GM04504 (cell line): ENCODE measurements at regions not wholly inside any gene's neighbourhood (a gene's known extent, or its start where the extent isn't known, plus 50 kb on each side); places are given as distances from the start of the nearest gene placed in this dataset.
A peak's percentile ranks its signal among the peaks of the same experiment; 100 is the strongest.

ENCODE experiments used
- DNase-seq: peaks from one replicate; pipeline ENCODE4 v3.0.0-alpha.2; 2012; ENCODE audit warnings: low read depth

GRCh38 chrX:16445166-16445752, 204.7 kb upstream of the S100G start:
- DNase-seq, result no peak

- no peak for DNase-seq
These were observed 198.6 kb upstream of the S100G start for GRCh38 chrX:16451334-16451733.

GRCh38 chrX:16454926-16455325, 195.0 kb upstream of the S100G start:
- DNase-seq, result no peak

DNA sequence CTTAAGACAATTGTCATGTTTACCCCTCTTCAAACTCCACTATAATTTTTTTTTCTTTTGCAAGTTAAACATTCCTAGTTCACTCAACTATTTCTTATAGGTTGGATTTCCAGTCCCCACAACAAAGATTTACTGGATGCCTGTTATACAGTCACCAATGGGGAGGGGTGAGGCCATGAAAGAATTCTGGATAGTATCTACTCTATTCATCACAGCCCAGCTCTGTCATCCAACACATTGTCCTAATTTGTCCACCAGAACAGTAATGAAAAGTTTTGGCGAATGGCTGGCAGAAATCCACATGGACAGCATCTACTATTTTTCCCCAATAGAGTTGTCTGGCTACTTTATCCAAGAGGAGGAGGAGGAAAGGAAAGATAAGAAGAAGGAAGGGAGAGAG, 192.7 kb upstream of the S100G start:
- DNase-seq, result no peak

GRCh38 chrX:16458208-16458607, 191.8 kb upstream of the S100G start:
- DNase-seq, result no peak

DNA sequence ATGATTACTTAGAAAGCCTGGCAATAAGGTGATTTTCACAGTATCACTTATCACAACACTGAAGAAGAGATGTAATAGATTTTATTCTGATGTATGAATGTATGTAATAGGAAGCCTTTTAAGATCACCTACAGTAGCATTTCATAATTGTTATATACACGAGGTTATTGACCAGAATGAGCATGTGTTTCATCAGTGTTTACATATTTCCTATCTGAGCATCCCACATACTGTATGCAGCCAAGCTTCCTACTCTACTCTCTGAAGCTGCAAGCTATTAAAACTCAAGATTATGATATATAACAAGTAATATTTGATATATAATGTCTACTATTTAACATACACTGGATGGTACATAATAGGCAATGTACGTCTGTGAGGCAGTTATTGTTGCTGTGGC, 190.9 kb upstream of the S100G start:
- DNase-seq, result no peak

DNA sequence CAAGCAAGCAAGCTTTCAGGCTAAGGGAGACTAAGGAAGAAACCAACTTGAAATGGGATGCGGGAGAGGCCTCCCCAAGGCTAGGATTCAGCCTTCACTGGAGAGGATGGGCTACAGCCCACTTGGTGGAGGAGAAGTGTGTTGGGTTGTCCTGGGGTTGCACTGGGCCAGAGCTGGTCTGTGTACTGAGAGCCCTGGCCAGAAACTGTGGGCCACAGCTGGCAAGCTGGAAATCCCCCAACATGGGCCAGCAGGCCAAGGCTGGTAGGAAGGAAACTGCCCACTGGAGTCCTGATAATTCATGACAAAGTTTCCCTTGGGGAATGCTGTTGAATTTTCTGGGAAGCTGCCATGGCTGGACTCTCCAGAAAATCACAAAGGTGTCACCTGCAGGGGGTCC, 188.0 kb upstream of the S100G start:
- no peak for DNase-seq

DNA sequence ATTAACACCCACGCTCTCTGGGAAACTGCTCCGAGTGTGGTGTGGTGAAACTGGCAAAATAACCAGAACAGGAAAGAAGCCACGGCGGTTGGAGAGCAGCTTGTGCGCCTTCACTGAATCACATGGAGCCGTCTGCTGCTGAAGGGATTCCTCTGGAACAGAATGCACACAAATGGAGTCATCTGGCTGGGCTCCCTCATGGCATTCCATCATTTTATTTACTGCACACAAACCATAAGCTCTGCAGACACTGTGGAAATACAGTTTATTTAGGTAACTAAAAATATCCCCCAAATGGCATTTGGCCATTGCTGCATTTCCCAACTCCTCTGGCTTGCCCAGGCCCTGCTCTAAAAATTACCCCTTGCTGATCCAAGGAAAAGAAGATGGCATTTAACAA, 187.0 kb upstream of the S100G start:
- peak; percentile 66 for DNase-seq

- no peak for DNase-seq
These were observed 185.6 kb upstream of the S100G start for GRCh38 chrX:16464369-16464768.

DNA sequence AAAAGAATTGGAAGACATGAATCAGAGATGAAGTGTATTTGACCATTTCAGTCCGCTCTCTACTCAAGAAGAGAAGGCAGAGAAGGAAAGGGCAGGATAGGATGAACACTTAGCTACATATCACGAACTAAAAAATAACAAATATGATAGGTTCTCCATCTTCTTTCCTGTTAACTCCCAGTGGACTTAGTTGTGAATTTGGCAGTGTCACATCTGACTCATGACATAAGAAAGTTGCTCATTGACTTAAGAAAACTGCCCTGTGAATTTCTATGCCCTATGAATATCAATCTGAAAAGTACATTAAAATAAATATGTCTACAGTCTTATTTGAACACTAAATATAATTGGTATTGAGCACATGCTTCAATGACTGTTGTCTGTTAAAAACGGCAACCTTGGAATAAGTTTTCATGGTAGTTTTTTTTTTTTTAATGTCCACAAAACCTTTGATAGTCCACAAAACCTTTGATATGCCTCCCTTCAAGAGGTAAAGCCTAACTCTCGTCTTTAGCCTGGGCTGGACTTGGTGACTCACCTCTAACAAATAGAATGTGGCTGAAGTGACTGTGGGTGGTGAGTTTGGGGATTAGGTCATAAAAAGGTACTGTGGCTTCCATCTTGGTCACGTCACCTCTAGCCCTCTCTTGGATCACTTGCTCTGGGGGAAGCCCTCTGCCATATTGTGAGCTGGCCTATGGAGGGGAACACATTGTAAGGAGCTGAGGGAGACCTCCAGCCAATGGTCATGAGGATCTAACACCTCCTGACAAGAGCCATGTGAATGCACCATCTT, 184.7 kb upstream of the S100G start:
- no peak for DNase-seq

DNA sequence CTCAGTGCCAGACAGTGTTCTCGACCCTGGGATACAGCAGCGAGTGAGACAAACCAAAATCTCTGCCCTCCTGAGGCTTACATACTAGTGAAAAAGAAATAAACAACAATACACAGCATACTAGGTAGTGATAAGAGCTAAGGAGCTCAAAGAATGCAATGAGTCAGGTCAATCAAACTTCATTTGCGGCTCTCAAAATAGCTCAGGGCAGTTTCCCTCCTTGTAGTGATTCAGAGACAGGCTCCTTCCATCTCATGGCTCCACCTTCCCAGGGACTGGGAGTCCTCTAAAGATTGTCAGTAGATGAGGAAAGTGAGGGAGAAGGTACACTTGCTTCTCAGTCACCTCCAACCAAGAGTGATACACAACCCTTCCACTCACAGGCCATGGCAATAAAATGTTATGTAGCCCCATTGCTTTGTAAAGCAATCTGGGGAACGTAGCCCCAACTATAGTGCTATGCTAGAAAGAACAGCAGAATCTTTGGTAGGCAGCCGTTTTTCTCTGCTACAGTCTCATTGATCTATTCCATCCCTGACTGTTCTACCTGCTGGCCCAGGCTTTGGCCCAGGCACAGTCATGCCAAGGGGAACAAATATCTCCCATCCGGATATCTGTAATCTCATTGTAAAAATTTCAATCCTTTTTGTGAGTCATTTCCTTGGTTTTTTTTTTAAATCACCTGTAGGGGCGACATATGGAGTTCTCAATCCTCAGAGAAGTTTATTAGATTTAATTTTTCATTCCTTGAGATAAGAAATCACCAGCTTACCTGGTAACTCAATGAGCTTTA, 183.1 kb upstream of the S100G start:
- no peak for DNase-seq

DNA sequence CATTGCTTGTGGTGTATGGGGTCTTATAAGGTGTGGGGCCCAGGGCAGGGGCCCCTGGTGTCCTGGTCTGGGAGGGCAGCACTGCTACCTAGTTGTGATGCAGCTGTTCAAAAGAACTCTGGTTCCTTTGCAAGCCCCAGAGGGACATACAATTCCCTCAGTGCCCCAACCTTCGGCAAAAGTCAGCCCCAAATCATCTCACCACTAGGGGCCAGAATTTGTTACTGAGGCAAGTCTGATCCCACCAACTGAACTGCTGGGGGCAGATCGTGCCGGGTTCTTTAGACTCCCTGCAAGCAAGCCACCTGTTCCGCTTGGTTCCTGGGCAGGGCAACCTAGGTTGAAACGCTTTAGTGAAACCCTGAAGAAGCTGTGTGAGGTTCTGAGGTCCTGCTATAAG, 180.1 kb upstream of the S100G start:
- no peak for DNase-seq

DNA sequence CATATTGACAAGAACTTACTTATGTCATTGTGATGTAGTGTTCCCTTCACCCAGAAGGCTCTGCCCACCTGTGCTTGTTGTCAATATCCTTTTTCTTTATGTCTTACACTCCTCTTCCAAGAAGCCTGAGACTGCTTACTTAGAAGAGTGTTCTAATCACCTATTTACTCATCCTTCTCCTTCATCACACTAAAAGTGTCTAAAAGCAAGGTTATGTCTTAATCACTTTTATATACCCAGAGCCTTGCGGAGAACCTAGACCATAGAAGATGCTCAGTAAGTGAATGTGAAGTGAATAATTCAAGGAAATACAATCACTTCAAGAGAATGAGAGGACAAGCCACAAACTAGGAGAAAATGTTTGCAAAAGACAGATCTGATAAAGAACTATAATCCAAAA, 177.6 kb upstream of the S100G start:
- DNase-seq, result no peak

DNA sequence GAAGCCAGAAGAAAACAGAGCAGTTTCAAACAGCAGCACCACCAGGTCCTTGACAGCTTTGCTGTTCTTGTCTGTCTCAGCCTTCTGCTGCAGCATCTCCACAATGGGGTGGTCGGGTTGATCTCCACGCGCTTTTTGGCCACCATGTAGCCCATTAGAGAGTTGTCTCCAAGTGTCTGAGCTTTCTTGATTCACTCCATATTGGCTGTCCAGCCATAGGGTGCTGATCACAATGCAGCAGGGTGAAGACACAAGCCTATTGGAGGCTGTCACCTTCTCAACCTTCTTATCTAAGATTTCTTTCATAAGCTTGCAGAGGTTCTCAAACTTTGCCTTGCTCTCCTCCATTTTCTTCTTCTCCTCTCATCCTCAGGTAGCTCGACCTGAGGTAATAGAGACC, 175.4 kb upstream of the S100G start:
- DNase-seq, result no peak

- no peak for DNase-seq
These were observed 173.9 kb upstream of the S100G start for GRCh38 chrX:16476009-16476408.

GRCh38 chrX:16476692-16477091, 173.3 kb upstream of the S100G start:
- no peak for DNase-seq

DNA sequence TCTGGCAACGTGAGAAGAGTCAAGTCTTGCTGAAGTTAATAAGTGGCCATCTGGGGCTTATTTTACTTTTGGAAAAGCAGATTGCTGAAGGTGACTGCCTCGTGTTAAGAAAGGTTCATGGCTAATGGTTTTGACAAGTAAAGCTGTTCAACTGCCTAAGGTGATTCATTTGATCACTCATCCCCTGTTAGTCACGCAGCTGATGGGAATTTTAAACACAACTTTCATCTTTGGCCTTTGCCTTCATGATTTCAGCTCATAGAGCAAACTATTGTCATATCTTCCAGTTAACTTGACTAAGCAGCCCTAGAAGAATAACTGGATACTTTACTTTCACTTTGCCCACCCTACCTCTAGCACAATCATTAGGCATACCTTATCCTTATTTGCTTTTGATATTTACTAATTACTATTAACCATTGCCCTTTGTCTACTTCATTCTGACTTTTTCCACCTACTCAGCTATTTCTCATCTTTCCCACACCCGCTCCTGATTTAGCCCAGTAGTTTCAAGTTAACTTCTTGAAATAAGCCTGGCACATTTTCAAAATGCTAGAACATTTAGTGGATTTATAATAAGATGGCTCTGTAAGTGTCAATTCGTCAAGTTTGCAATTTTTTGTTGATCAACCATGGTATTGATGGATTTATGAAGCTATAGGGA, 170.6 kb upstream of the S100G start:
- no peak for DNase-seq

- no peak for DNase-seq
These were observed 169.9 kb upstream of the S100G start for GRCh38 chrX:16480049-16480448.

DNA sequence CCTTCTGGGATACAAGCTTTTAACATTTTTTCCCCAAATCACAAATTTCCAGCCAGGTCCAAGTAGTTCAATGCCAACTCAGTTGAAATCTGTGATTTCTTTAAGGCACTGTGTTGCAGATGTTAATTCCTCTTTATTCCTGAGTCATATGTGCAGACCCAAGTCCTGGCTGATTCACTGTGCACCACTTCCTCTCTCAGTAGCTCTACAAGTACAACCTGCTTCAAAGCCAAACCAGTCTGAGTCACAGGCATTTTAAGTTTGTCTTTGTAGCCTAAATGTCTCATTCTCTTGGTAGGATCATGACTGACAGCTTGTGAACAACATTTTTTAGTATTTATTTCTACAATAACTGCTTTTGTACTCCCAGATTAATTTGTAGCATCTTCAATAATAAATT, 165.6 kb upstream of the S100G start:
- peak; percentile 80 for DNase-seq

DNA sequence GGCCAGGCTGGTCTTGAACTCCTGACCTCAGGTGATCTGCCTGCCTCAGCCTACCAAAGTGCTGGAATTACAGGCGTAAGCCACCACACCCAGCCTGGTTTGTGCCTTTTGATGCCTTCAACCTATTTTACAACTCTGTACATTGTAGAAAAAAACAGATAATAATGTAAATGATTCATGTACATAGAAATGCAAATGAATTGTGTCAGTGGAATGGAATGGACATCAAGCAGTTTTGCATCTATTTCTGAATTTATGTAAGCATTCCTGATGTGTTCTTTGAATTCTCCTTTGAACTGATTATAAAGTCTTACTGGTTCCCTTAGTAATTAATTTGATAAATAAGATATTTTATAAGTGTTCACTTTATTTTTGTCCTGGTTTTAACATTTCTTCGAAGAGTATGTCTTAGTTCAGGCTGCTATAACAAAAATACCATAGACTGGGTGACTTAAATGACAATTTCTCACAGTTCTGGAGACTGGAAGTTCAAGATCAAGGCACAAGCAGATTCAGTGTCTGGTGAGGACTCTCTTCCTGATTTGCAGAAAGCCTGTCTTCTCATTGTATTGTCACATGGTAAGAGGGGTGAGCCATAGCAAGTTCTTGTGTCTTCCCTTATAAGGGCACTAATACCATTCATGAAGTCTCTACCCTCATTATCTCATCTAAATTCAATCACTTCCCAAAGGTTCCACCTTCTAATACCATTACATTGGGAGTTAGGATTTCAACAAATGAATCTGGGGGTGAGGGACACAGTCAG, 162.2 kb upstream of the S100G start:
- no peak for DNase-seq

- DNase-seq, result no peak
These were observed 161.0 kb upstream of the S100G start for GRCh38 chrX:16488959-16489358.

DNA sequence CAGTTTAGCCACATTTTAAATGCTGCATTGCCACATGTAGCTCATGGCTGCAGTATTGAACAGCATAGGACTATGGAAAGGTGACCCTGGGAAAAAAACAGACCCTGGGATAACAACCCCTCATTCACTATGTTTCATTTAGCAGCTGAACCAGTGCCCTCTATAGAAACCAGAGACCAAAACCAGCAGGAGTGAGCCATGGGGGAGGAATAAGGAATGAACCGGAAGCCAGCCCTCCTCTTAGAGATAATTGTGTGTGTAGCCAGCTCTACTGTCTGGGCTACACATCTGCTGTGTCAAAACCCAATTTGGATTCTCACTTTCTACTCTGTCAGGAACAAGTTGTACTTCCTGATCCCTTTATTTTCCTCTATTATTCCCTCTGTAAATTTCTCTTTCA, 158.5 kb upstream of the S100G start:
- no peak for DNase-seq
